Stimulated activated CD4-positive, alpha-beta T cell treated with anti-CD3 and anti-CD28 coated beads, TNF-alpha, amount 100 ng/mL, for 4 hours (primary cell): ENCODE measurements at regions not wholly inside any gene's neighbourhood (a gene's known extent, or its start where the extent isn't known, plus 50 kb on each side); places are given as distances from the start of the nearest gene placed in this dataset.

Experiments
- DNase-seq, 3 experiments: peaks; one replicate each; pipeline ENCODE4 v3.0.0-alpha.2; 2020; ENCODE audit warnings: low read depth in 3 of 3

DNA sequence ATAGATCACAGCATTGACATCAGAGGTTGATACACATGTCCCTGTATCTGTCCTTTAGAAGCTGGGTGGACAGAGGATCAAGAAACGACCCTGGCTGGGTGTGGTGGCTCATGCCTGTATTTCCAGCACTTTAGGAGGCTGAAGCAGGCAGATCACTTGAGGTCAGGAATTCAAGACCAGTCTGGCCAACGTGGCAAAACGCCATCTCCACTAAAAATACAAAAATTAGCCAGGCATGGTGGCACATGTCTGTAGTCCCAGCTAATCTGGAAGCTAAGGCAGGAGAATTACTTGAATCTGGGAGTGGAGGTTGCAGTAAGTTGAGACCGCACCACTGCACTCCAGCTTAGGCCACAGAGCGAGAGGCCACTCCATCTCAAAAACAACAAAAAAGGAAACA, 300.4 kb upstream of the AMELY start:
- DNase-seq, result no peak

DNA sequence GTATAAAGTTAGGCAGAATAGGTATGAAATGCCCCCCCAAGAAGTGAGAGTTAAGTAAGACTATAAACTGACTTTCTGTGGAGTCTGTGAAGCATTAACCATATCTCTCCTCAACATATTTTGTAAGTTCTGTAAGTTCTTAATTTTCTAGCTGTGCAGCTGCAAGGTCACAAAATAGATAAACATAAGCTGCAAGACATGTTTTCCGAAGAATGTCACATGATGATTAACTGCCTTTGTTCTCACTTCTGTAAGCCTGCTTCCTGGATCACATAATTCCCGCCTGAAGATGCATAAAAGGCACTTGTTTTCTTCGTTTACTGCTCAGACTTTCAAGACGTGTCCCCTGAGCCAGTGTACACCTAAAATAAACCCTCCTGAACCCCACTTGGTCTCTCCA, 292.9 kb upstream of the AMELY start:
- no peak for DNase-seq

- DNase-seq, result no peak
These were observed 271.0 kb upstream of the AMELY start for GRCh38 chrY:7182591-7182990.

GRCh38 chrY:7177631-7178030, 266.1 kb upstream of the AMELY start:
- DNase-seq, result no peak

GRCh38 chrY:7169475-7169874, 257.9 kb upstream of the AMELY start:
- DNase-seq, result no peak

GRCh38 chrY:7141477-7141876, 229.9 kb upstream of the AMELY start:
- DNase-seq, result no peak
